GM19397 (cell line): ENCODE measurements at regions not wholly inside any gene's neighbourhood (a gene's known extent, or its start where the extent isn't known, plus 50 kb on each side); places are given as distances from the start of the nearest gene placed in this dataset.
"Not testable (repeated sequence)": the region's sequence is repeated elsewhere in the genome, so short reads cannot be mapped to it uniquely, and the experiment has no call there.

Experiments used
- ATAC-seq: cut with Tn5 transposase; IDR thresholded peaks from one replicate; pipeline ENCODE4 v1.9.1; 2021; ENCODE audit warnings: mild to moderate bottlenecking, moderate library complexity; ENCODE audit not compliant: unreplicated experiment

GRCh38 chr6:67804808-67805207 lies 830.3 kb upstream of the ADGRB3 start:
- ATAC-seq = not testable (repeated sequence)

GRCh38 chr6:67802771-67803170 lies 832.3 kb upstream of the ADGRB3 start:
- ATAC-seq = no peak

DNA sequence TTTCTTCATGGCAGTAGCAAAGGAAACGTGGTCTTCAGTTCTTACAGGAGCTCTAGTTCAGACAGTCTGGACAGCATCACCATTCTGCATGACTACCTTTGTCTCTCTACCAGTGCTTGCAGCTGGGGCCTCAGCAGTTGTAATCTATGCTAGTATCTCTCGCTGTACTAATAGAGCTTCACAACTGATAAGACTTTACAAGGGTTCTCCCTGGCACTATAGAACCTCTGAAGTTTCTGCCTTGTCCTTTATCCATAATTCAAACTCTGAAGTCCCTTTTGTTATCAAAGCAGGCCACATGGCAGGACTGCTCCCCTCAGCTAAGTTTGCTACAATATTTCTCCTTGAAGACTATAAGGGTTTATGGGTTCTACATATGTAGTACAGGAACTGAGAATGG lies 842.1 kb upstream of the ADGRB3 start:
- no peak for ATAC-seq

- no peak for ATAC-seq
Measured at GRCh38 chr6:67790569-67790968, 844.5 kb upstream of the ADGRB3 start.

DNA sequence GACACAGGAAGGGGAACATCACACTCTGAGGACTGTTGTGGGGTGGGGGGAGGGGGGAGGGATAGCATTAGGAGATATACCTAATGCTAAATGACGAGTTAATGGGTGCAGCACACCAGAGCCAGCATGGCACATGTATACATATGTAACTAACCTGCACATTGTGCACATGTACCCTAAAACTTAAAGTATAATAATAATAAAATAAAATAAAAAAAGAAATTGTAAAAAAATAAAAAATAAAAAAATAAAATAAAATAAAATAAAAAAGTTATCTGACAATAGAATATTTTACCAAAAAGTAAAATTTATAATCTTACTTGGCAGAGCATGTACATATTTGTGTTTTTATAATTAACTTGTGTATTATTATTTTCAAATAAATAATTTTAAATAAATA lies 848.0 kb upstream of the ADGRB3 start:
- not testable (repeated sequence) for ATAC-seq

DNA sequence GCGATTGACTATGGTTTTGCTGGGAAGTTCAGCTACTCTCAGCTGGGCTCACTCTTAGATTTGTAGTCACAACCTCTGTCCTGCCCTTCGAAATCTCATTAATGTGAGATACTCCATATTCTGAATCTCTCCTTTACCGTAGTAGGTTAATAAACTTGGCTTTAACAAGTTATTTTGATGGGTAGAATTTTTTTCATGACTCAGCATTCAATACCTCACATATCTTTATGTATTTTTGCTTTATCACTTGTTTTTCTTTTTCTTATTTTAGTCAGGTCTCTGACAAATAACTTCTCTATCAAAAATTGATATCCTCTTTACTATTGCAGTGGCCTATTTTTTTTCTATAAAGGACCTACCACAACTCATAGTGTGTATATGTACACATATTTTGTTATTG lies 855.2 kb upstream of the ADGRB3 start:
- ATAC-seq = no peak

DNA sequence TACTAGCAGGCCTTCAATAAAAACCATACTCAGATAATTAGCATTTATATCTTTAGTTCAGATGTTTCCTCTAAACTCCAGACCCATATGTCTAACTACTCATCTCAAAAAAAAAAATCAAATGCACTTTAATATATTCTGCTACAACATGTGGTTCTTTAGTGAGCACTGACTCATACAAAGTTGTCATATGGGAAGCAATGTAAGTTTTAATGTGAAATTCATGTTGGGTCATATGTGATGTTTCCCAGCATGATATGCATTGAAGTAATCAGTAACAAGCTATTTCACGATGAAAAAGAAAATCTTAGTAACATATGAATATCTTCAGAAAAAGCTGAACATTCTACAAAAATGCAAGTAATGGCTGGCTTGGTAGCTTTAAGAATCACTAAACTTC lies 859.7 kb upstream of the ADGRB3 start:
- ATAC-seq = no peak

DNA sequence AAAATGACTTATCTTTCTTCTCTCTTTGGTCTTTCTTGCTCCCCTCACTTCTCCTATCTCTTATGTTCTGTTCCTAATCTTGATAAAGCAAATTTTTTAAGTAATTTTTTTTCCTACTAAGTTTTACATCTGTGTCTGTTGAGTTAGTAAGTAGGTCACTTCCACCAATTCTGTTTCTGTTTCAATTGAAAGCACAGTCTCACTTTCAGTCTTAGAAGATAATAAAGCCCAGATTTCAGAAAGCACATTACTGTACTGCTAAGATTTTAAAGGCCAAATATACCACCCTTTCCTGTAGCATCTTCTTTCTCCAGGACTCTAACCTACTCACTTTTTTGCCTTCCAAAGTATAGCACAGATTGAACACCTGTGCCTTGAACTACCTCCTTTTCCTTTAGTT lies 866.1 kb upstream of the ADGRB3 start:
- ATAC-seq = no peak

GRCh38 chr6:67767046-67767822 lies 867.8 kb upstream of the ADGRB3 start:
- not testable (repeated sequence) for ATAC-seq

- no peak for ATAC-seq
Measured at GRCh38 chr6:67766057-67766456, 869.0 kb upstream of the ADGRB3 start.

DNA sequence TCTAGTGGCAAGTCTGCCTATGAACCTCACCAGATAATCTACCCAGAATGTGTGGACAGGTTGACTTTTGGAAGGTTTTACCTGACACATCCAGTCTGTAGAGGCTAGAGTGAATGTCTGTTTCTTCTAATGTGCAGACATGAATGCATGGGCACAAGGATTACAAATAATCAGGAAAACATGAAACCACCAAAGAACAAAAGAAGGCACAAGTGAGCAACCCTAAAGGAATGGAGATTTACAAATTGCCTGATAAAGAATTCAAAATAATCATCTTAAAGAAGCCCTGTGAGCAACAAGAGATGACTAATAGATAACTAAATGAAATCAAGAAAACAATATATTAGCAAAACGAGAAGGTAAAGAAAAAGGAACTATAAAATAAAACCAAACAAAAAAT lies 876.1 kb upstream of the ADGRB3 start:
- no peak for ATAC-seq

DNA sequence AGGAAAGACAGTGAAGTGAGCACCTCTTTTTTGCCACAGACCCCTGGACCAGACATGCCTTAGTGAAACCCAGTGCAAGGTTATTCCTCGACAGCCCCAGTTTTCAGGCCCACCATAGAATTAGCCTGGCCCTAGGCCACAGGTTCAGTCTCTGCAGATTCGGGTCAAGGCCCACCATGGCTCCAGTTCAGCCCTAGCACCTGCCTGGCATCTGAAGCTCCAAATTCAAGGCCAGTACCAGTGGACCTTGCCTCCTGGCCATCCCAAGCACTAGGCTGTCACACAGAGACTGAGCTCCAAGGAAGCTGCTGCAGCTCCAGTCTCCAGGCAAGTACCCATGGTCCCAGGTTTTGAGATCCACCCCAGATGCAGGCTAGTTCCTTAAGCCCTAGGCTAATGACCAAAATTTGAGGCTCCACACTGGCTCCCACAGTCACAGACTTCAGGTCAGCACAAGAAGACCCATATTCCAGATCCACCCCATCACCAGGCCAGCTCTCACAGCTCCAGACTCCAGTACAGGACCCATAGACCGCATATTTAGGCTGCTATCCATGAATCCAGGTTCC lies 877.5 kb upstream of the ADGRB3 start:
- no peak for ATAC-seq

DNA sequence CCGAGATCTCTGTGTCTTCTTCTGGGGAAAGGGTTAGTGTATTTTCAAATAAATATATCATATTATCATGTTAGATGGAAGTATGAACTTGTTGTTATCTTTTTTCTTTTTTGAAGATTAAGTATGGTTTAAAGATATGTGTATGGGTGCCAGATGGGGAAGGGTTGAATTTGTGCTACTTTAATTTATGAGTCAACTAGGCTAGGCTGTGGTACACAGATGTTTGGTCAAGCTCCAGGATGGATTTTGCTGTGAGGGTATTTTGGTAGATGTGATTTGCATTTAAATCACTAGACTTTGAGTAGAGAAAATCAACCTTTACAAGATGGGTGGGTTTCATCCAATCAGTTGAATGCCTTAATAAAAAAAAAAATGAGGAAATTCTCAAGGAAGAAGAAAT lies 886.6 kb upstream of the ADGRB3 start:
- no peak for ATAC-seq

DNA sequence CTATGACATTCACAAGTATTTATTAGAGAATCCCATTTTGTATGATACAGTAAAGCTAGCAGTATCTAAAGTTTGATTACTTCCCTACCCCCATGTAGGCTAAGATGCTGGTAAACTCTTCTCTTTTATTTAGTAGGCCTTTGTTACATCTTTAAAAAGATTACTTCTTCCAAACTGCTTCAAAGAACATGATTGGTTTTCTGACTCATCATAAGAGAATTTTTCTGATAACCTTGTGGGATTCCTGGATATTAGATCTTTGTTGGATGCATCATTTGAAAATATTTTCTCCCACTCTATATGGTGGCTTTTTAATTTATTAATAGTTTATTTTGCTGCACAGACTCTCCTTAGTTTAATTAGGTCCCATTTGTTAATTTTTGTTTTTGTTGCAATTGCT lies 898.3 kb upstream of the ADGRB3 start:
- no peak for ATAC-seq

- no peak for ATAC-seq
Measured at GRCh38 chr6:67736161-67736560, 898.9 kb upstream of the ADGRB3 start.

DNA sequence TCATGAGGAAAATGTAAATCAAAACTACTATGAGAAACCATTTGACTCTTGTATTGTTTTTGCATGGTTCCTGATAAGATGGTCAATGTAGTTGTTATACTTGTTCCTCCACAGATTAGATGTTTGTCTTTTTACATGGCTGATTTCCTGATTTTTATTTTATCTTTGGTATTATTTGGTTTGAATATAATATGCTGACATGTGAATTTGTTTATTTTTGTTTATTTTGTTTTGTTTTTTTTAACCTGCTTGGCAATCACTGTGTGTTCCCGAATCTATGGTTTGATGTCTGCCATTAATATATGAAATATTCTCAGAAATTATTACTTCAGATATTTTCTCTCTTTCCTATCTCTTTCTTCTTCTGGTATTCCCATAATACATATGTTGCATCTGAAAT lies 899.5 kb upstream of the ADGRB3 start:
- ATAC-seq = no peak

- ATAC-seq = no peak
Measured at GRCh38 chr6:67722861-67723261, 912.2 kb upstream of the ADGRB3 start.

- ATAC-seq = no peak
Measured at GRCh38 chr6:67717281-67717680, 917.8 kb upstream of the ADGRB3 start.

GRCh38 chr6:67706388-67706787 lies 928.7 kb upstream of the ADGRB3 start:
- no peak for ATAC-seq

DNA sequence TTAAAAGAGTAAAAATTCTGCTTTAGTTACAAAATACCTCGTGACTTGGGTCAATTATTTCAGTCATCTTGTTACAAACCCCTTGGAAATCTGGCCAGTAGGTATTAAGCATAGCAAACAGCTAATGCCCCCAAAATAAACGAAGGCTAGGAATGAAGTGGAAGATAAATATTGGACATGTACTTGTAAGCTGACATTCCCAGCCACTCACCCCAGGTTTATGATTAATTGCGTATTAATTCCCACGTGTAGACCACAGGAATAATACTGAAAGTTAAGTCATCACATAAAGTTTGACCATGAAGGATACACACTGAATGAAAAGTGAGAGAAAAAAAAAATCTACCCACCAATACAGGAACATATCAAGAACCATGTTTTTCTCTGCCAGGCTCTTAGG lies 936.5 kb upstream of the ADGRB3 start:
- ATAC-seq = no peak

GRCh38 chr6:67694127-67694526 lies 941.0 kb upstream of the ADGRB3 start:
- ATAC-seq = no peak

- ATAC-seq = no peak
Measured at GRCh38 chr6:67689329-67689728, 945.8 kb upstream of the ADGRB3 start.

DNA sequence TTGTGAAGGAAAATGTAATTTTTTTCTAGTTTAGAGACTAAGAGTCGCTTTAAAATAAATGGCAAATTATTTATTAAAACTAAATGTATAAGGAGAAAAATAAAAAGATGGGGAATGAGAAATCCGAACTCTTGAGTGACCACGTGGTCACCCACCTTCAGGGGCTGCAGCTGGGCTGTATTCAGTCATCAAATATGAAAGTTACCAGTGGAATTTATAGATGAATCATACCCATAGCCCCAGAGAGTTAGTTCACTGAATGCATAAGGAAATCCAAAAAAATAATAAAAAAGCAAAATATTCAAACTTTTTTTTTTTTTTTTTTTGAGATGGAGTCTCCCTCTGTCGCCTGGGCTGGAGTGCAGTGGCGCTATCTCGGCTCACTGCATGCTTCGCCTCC lies 947.7 kb upstream of the ADGRB3 start:
- no peak for ATAC-seq
